ENCODE measurements at regions not wholly inside any gene's neighbourhood (a gene's known extent, or its start where the extent isn't known, plus 50 kb on each side); places are given as distances from the start of the nearest gene placed in this dataset.
"Not testable (repeated sequence)": the region's sequence is repeated elsewhere in the genome, so short reads cannot be mapped to it uniquely, and the experiment has no call there.

GRCh38 chr20:33908336-33908735 lies 85.4 kb upstream of the RALY start:
- no peak for DNase-seq

DNA sequence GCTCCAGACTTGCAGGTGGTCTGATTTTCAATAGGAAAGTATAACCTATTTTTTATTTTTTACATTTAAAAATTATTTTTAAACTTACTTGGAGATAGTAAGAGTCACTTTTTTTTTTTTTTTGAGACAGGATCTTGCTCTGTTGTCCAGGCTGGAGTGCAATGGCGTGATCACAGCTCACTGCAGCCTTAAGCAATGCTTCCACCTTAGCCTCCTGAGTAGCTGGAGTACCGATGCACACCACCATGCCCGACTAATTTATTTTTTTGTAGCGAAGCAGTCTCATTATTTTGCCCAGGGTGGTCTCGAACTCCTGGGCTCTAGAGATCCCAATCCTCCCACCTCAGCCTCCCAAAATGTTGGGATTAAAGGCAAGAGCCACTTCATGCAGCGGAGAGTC lies 84.8 kb upstream of the RALY start:
- DNase-seq, result no peak

GRCh38 chr20:33909331-33909921 lies 84.3 kb upstream of the RALY start:
- DNase-seq, result no peak

DNA sequence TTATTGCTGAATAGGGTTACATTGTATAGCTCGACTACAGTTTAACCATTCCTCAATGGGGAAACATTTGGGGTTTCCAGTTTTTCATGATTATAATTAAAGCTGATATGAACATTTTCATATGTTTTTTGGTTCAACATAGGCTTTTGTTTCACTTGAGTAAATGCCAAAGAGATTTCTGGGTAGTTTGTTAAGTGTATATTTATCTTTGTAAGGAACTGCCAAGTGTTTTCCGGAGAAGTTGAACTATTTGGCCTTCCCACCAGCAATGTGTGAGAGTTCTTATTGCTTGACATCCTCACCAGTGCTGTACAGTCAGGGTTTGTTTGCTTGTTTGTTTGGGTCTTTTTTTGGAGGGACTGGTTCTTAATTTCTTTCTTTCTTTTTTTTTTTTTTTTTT lies 83.7 kb upstream of the RALY start:
- no peak for DNase-seq

GRCh38 chr20:33910529-33911327 lies 83.0 kb upstream of the RALY start:
- no peak for DNase-seq

DNA sequence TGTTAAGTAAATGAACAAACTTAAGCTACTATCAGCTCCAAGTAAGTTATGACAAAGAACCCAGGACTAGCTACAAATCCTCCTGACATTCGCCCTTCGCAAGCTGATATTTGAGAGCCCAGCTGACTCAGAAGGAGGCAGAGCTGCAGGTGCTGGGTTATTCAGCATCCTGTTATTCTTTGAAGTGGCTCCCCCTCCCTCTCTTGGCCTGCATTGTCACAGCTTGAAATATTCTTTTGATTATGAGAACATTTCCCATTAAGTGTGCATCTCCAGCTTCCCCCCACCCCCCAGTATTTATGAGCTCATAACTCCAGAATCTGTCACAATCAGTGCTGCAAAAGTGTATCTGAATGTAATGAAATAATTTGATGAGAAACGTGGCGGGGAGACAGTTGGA lies 78.8 kb upstream of the RALY start:
- no peak for DNase-seq

- no peak for DNase-seq
These were observed 77.9 kb upstream of the RALY start for GRCh38 chr20:33915726-33916331.

DNA sequence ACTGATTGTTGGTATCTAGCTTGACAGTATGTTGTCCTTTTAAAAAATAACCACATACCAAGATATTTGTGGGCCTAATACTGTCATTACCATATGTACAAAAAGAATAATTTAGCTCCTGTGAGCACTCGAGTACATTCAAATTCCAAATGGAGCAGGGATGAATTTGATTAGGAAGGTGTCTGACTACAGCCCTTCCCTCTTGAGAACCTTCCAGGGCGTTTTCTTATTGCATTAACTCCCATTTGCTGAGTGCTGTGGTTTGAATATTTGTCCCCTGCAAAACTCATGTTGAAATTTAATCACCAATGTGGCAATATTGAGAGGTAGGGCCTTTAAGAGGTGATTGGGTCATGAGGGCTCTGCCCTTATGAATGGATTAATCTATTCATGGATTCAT lies 76.9 kb upstream of the RALY start:
- no peak for DNase-seq

DNA sequence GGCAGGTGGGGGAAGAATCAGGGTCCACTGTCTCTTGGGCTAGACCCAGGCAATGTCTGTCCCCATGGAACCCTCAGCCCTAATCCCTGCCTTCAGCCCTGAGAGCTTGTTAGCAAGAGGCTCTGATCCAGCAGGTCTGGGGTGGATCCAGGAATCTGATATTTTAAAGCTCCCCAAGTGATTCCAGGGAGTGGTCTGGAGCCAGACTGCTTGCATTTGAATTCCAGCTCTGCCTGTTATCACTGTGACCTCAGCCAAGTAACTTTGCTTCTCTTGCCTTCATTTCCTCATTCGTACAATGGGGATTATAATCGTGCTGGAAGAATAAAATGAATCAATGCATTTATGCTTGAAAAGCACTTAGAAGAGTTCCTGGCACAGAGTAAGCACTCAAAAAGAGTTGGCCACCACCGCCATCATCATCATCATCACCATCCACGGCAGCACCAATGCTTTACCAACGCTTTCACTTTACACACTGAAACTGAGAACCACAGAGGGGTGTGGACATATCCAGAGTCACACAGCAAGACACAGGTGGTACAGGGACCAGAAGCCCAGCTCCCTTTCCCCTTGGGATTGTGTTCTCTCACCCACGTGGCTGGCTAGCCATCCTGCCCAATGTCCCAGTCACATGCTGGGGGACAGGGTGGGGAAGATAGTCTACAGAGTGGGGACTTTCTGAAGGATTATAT lies 75.7 kb upstream of the RALY start:
- no peak for DNase-seq

GRCh38 chr20:33918662-33919061 lies 75.0 kb upstream of the RALY start:
- DNase-seq, result no peak

- DNase-seq, result no peak
These were observed 74.1 kb upstream of the RALY start for GRCh38 chr20:33919653-33920052.

DNA sequence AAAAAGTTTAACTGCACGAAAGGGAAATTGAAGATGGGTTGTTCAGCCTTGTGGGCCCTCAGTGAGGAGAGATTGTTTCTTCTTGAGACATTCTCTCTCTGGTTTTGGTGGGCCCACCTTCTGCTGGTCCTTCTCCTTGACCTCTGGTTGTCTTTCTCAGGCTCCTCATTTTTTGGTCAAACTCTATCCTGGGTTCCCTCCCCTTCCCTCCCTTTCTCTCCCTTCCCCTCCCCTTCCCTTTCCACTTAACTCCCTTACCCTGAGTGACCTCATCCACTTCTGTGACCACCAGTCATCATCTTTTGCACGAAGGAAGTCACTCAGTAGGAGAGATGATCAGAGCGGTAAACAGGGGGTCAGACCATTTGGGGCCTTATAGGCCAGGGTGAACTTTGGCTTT lies 71.5 kb upstream of the RALY start:
- DNase-seq, result no peak

GRCh38 chr20:33923740-33924139 lies 70.0 kb upstream of the RALY start:
- DNase-seq, result no peak

DNA sequence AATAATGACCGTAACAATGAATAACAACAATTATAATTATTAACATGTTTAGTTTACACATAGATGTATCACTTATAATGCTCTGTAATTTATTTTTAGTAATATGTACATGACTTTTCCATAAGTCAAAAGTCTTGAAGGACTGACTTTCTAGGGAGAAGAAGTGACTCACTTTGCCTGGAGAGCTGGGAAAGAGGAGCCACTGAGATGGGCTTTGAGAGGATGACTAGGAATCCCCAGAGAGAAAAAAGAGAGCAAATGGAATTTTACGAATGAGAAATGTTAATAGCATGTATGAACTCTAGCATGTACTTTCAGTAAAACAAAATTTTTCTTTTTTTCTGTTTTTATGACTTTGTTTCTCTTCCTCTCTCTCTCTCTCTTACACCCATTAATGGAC lies 67.8 kb upstream of the RALY start:
- no peak for DNase-seq

DNA sequence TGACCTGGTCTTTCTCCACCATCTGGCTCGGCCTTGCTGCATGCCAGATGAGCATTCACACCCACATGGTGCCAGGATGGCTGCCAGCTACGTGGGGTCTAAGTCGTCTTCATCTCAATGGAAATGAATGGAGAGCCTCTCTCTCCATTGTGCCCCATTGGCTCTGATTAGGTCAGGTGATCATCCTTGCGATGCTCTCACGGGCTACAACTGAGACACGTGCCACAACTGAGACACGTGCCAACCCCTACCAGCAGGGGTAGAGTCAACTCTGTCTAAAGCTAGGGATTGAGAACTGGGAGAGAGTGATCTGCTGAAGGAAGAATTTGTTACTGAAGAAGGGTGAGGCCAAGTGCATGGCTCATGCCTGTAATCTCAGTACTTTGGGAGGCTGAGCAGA lies 67.3 kb upstream of the RALY start:
- DNase-seq, result no peak

- no peak for DNase-seq
These were observed 66.0 kb upstream of the RALY start for GRCh38 chr20:33927724-33928123.

DNA sequence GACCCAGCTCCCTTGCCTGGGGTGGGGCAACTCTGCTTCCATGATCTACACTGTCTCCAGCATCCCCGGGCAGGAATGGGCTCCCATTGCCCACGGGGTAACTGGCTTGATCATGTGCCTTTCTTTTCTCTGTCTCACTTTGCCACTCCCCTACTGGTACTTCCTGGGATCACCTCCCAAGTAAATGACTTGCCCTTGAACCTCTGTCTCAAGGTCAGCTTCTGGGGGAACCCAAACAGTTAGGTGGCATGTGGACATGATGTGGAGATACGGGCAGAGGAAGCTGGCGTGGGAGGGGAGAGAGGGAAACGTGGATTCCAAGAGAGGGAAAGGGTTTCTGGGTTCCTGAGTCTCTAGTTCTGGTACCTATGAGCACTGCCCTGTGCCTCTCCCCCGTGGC lies 63.8 kb upstream of the RALY start:
- DNase-seq, result no peak

- peak; percentile 48 for DNase-seq
These were observed 60.2 kb upstream of the RALY start for GRCh38 chr20:33933469-33933909.

DNA sequence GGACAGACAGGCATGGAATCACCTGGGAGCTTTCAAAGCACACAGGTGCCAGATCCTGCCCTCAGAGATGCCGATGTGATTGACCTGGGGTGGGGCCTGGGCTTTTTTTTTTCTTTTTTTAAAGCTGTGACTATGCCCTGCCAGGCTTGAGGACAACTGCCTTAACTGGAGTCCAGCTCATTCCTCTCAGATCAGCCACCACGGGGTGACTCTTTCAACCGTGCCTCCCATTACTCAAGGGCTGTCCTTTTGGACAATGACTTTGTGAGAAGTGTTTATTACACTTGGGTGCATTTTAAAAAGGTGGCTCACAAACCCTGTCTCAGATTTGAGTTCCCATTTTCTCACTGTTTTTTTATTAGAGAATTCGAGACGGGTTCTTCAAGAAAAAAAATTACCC lies 57.1 kb upstream of the RALY start:
- no peak for DNase-seq

- DNase-seq, result not testable (repeated sequence)
These were observed 54.7 kb upstream of the RALY start for GRCh38 chr20:33939031-33939430.

DNA sequence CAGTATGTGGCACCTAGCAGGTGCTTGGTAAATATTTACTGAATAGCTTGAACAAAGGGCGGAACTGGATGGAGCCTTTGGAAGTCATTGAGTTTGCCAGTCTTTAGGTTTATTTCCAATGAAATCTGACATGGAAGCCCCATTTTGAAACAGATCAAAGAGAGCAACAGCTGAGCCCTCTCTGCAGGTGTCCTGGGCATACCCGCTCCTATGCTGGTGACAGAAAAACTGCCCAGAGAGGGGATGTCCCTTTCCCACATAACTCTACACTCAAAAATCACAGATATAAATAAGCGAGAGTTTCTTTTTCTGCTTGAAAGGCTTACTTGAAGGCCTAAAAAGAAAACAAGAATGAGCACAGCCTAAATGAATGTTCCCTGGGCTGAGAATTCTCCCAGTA lies 53.0 kb upstream of the RALY start:
- DNase-seq, result no peak

Measured in GDM1 (cell line).